ENCODE measurements at regions not wholly inside any gene's neighbourhood (a gene's known extent, or its start where the extent isn't known, plus 50 kb on each side); places are given as distances from the start of the nearest gene placed in this dataset.

- no peak for DNase-seq (ENCODE audit: low spot score)
Measured at GRCh38 chr5:74424162-74424868, 216.2 kb downstream of the ENC1 start.

- DNase-seq (ENCODE audit: low spot score), result no peak
Measured at GRCh38 chr5:74423383-74423782, 217.1 kb downstream of the ENC1 start.

- no peak for DNase-seq (ENCODE audit: low spot score)
Measured at GRCh38 chr5:74422671-74423070, 217.9 kb downstream of the ENC1 start.

GRCh38 chr5:74422030-74422429 lies 218.5 kb downstream of the ENC1 start:
- DNase-seq (ENCODE audit: low spot score), result no peak

- DNase-seq (ENCODE audit: low spot score), result no peak
Measured at GRCh38 chr5:74421377-74421776, 219.2 kb downstream of the ENC1 start.

- DNase-seq (ENCODE audit: low spot score), result no peak
Measured at GRCh38 chr5:74420947-74421346, 219.6 kb downstream of the ENC1 start.

- DNase-seq (ENCODE audit: low spot score), result no peak
Measured at GRCh38 chr5:74420220-74420619, 220.3 kb downstream of the ENC1 start.

GRCh38 chr5:74419468-74419867 lies 221.1 kb downstream of the ENC1 start:
- DNase-seq (ENCODE audit: low spot score), result no peak

- DNase-seq (ENCODE audit: low spot score), result peak; percentile 93
Measured at GRCh38 chr5:74418709-74419108, 221.8 kb downstream of the ENC1 start.

GRCh38 chr5:74418261-74418660 lies 222.3 kb downstream of the ENC1 start:
- DNase-seq (ENCODE audit: low spot score), result no peak

- DNase-seq (ENCODE audit: low spot score), result peak; percentile 51
Measured at GRCh38 chr5:74415695-74416102, 224.8 kb downstream of the ENC1 start.

GRCh38 chr5:74414228-74414627 lies 226.3 kb downstream of the ENC1 start:
- DNase-seq (ENCODE audit: low spot score), result no peak

- DNase-seq (ENCODE audit: low spot score), result no peak
Measured at GRCh38 chr5:74413403-74414048, 227.0 kb downstream of the ENC1 start.

GRCh38 chr5:74412066-74412465 lies 228.5 kb downstream of the ENC1 start:
- DNase-seq (ENCODE audit: low spot score), result no peak

- DNase-seq (ENCODE audit: low spot score), result no peak
Measured at GRCh38 chr5:74409712-74410111, 230.8 kb downstream of the ENC1 start.

GRCh38 chr5:74409166-74409706 lies 231.3 kb downstream of the ENC1 start:
- DNase-seq (ENCODE audit: low spot score), result no peak

- DNase-seq (ENCODE audit: low spot score), result peak; percentile 72
Measured at GRCh38 chr5:74408150-74409043, 232.1 kb downstream of the ENC1 start.

- no peak for DNase-seq (ENCODE audit: low spot score)
Measured at GRCh38 chr5:74407701-74408100, 232.8 kb downstream of the ENC1 start.

GRCh38 chr5:74406844-74407243 lies 233.7 kb downstream of the ENC1 start:
- DNase-seq (ENCODE audit: low spot score), result no peak

GRCh38 chr5:74405593-74405992 lies 234.9 kb downstream of the ENC1 start:
- DNase-seq (ENCODE audit: low spot score), result no peak

- peak; percentile 46 for DNase-seq (ENCODE audit: low spot score)
Measured at GRCh38 chr5:74404574-74405508, 235.7 kb downstream of the ENC1 start.
